Chondrocyte (in vitro differentiated cells): ENCODE measurements at regions not wholly inside any gene's neighbourhood (a gene's known extent, or its start where the extent isn't known, plus 50 kb on each side); places are given as distances from the start of the nearest gene placed in this dataset.

ENCODE experiments used
- DNase-seq: peaks from one replicate; pipeline ENCODE4 v3.0.0; 2021; ENCODE audit warnings: mixed read lengths, low spot score
- H3K27ac Mint-ChIP-seq: one replicate; pipeline ENCODE4 v1.8.0; 2021; ENCODE audit warnings: mild to moderate bottlenecking, moderate library complexity, mixed read lengths; ENCODE audit not compliant: unreplicated experiment
- H3K27me3 Mint-ChIP-seq: 2 replicates; pipeline ENCODE4 v1.8.0; 2021; ENCODE audit warnings: low read depth, mixed read lengths
- H3K36me3 Mint-ChIP-seq: 2 replicates; pipeline ENCODE4 v1.8.0; 2021; ENCODE audit warnings: low read depth, mixed read lengths
- H3K4me1 Mint-ChIP-seq: 2 replicates; pipeline ENCODE4 v1.8.0; 2021; ENCODE audit warnings: low read depth, mild to moderate bottlenecking, mixed read lengths
- H3K4me3 Mint-ChIP-seq: one replicate; pipeline ENCODE4 v1.8.0; 2021; ENCODE audit warnings: mild to moderate bottlenecking, moderate library complexity, mixed read lengths; ENCODE audit not compliant: unreplicated experiment
- H3K9me3 Mint-ChIP-seq: 2 replicates; pipeline ENCODE4 v1.8.0; 2021; ENCODE audit warnings: low read depth, mixed read lengths
- TF ChIP-seq, protein P1 (sequence below): fragments of 200-600 bp; sonication (generic); IDR thresholded peaks from 2 replicates; pipeline ENCODE4 v1.5.0; 2021; ENCODE audit warnings: antibody characterized with exemption, mild to moderate bottlenecking, moderate library complexity

DNA sequence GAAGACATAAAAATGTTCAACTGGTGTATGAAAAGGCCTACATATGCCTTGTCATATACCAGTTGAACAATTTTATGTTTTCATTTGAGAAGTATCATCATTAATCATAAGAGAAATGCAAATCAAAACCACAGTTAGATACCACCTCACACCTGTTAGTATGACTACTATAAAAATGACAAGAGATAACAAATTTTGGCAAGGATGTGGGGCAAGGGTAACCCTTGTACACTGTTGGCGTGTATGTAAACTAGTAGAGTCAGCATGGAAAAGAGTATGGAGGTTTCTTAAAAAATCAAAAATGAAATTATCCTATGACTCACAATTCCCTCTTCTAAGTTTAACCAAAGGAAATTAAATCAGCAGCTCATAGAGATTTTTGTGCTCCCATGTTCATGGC, 250.4 kb upstream of the ST8SIA4 start:
- TF ChIP-seq, protein P1, sequence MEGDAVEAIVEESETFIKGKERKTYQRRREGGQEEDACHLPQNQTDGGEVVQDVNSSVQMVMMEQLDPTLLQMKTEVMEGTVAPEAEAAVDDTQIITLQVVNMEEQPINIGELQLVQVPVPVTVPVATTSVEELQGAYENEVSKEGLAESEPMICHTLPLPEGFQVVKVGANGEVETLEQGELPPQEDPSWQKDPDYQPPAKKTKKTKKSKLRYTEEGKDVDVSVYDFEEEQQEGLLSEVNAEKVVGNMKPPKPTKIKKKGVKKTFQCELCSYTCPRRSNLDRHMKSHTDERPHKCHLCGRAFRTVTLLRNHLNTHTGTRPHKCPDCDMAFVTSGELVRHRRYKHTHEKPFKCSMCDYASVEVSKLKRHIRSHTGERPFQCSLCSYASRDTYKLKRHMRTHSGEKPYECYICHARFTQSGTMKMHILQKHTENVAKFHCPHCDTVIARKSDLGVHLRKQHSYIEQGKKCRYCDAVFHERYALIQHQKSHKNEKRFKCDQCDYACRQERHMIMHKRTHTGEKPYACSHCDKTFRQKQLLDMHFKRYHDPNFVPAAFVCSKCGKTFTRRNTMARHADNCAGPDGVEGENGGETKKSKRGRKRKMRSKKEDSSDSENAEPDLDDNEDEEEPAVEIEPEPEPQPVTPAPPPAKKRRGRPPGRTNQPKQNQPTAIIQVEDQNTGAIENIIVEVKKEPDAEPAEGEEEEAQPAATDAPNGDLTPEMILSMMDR: no peak
- DNase-seq: no peak

DNA sequence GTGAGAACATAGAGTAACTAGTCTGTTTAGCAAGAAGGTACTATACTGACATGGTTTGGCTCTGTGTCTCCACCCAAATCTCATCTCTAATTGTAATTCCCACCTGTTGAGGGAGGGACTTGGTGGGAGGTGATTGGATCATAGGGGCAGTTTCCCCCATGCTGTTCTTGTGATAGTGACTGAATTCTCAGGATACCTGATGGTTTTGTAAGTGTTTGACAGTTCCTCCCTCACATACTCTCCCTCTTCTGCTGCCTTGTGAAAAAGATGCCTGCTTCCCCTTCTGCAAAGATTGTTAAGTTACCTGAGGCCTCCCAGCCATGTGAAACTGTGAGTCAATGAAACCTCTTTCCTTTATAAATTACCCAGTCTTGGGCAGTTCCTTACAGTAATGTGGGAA, 240.4 kb upstream of the ST8SIA4 start:
- no peak overlapping the region for H3K27ac Mint-ChIP-seq
- H3K36me3 Mint-ChIP-seq: no peaks in the 10 kb centered on the region
- H3K27me3 Mint-ChIP-seq: peaks cover 3% of the 10 kb centered on the region
- DNase-seq: no peak
- no peak overlapping the region for H3K4me3 Mint-ChIP-seq
- H3K4me1 Mint-ChIP-seq: no peaks in the 10 kb centered on the region
- TF ChIP-seq, protein P1: no peak
- H3K9me3 Mint-ChIP-seq: peaks cover 16% of the 10 kb centered on the region

More for the DNA sequence above, 250.4 kb upstream of the ST8SIA4 start:
- no peaks in the 10 kb centered on the region for H3K27me3 Mint-ChIP-seq
- H3K27ac Mint-ChIP-seq: no peak overlapping the region
- no peaks in the 10 kb centered on the region for H3K36me3 Mint-ChIP-seq
- no peak overlapping the region for H3K4me3 Mint-ChIP-seq
- H3K4me1 Mint-ChIP-seq: no peaks in the 10 kb centered on the region
- no peaks in the 10 kb centered on the region for H3K9me3 Mint-ChIP-seq

DNA sequence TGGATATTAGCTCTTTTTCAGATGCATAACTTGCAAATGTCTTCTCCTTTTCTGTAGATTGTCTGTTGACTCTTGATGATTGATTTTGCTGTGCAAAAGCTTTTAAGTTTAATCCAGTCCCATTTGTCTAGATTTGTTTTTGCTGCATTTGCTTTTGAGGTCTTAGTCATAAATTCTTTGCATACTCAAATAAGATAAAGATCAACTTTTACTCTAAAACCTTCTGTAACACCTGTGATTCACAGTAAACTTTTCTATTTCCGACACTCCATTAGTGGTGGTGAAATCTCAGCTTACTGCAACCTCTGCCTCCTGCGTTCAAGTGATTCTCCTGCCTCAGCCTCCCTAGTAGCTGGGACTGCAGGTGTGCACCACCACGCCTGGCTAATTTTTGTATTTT, 239.0 kb upstream of the ST8SIA4 start:
- Mint-ChIP-seq H3K27me3 (peaks cover 3% of the 10 kb centered on the region), H3K9me3 (peaks cover 16% of the 10 kb centered on the region), H3K4me1 (no peaks in the 10 kb centered on the region), H3K4me3 (no peak overlapping the region), H3K27ac (no peak overlapping the region), H3K36me3 (no peaks in the 10 kb centered on the region)
- TF ChIP-seq, protein P1: no peak
- DNase-seq: no peak

DNA sequence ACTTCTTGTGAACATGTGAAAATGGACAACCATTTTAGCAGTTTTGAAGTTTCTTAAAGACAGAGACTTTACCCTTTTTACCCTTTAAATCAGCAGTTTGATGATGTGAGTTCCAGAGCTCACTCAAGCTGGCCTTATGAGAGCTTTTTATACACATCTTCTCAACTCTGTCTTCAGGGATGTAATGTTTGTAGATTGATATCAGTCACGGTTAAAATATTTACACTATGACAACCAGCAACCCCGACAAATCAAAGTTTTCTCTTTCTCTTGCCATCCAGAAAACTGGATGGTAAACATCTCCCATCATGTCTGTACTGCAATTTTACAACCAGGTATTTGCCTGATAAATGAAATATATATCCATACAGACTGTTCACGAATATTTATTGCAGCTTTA, 233.4 kb upstream of the ST8SIA4 start:
- TF ChIP-seq, protein P1: no peak
- DNase-seq: no peak
- Mint-ChIP-seq H3K9me3 (peaks cover 9% of the 10 kb centered on the region), H3K27ac (no peak overlapping the region), H3K27me3 (no peaks in the 10 kb centered on the region), H3K36me3 (no peaks in the 10 kb centered on the region), H3K4me3 (no peak overlapping the region), H3K4me1 (no peaks in the 10 kb centered on the region)

DNA sequence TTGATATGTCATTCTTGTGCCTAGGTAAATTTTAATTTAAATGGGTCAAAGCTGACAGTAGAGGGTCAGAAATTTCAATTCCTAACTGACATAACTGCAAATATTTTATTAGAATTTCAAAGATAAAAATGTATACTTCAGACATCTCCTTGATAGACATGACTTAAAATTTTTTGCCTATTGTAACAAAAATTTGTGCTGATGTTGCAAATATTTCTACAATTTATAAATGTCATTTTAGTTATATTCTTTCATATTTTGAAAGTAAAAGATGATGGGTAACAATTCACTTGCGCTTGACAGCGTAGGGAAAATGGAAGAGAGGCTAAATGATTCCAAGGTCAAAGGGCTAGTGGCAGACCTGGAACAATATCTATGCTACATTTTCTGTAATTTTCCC, 220.3 kb upstream of the ST8SIA4 start:
- TF ChIP-seq, protein P1: no peak
- DNase-seq: no peak
- no peak overlapping the region for H3K27ac Mint-ChIP-seq
- no peaks in the 10 kb centered on the region for H3K4me1 Mint-ChIP-seq
- no peaks in the 10 kb centered on the region for H3K36me3 Mint-ChIP-seq
- no peak overlapping the region for H3K4me3 Mint-ChIP-seq
- no peaks in the 10 kb centered on the region for H3K27me3 Mint-ChIP-seq
- peaks cover 6% of the 10 kb centered on the region for H3K9me3 Mint-ChIP-seq
